ENCODE measurements at regions not wholly inside any gene's neighbourhood (a gene's known extent, or its start where the extent isn't known, plus 50 kb on each side); places are given as distances from the start of the nearest gene placed in this dataset.

DNA sequence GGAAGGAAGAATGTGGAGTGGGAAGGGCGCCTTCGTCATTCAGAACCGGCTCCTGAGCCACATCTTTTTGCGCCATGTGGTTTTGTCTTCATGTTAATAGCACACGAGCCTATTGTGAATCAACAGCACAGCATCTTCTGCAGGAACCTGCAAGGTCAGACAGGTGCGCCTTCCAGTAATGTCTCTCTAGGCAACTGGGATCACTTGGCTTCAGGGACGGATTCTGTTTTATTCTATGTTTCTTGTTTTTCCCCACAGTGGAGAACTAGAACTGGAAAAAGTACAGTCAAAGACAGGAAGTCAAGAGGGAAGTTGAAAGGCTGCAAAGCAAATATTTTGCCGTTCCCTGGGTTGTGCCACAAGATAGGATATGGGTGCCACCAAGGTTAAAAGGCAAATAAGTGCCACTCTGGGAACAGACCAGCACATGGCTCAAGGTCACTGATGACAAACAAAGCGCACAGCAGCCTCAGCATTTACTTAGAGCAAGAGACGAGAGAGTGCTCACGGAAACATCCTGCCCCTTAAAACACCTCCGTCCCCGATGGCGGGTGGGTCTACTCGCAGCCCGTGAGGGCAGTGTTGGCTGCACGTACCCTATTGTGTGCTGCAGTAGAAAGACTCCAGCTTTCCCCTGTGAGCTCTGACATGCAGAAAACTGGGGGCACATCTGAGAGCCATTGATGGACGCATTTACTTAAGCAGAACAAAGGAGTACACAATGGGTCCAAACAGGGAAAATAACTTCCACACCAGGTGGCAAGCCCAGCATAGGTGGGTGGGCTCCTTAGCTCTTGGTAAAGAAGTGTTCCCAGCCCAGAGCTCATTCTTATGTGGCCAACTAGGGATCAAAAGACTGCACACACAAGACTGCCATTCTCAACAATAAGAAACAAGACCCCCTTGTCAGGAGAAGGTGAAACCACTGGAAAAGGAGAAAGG, 107.2 kb upstream of the PARD3B start:
- no peak for TF ChIP-seq JUNB (IDR thresholded peaks at IDR 0.05; ENCODE audit: unreplicated experiment)
- TF ChIP-seq, protein P1, sequence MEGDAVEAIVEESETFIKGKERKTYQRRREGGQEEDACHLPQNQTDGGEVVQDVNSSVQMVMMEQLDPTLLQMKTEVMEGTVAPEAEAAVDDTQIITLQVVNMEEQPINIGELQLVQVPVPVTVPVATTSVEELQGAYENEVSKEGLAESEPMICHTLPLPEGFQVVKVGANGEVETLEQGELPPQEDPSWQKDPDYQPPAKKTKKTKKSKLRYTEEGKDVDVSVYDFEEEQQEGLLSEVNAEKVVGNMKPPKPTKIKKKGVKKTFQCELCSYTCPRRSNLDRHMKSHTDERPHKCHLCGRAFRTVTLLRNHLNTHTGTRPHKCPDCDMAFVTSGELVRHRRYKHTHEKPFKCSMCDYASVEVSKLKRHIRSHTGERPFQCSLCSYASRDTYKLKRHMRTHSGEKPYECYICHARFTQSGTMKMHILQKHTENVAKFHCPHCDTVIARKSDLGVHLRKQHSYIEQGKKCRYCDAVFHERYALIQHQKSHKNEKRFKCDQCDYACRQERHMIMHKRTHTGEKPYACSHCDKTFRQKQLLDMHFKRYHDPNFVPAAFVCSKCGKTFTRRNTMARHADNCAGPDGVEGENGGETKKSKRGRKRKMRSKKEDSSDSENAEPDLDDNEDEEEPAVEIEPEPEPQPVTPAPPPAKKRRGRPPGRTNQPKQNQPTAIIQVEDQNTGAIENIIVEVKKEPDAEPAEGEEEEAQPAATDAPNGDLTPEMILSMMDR (conservative IDR thresholded peaks at IDR 0.05; ENCODE audit: low read depth in 2 of 2), result no peak

Data from GM23338 (cell line).